Cardiac fibroblast (primary cell): ENCODE measurements at regions not wholly inside any gene's neighbourhood (a gene's known extent, or its start where the extent isn't known, plus 50 kb on each side); places are given as distances from the start of the nearest gene placed in this dataset.

ENCODE experiments used
- DNase-seq, 2 donors: peaks; one replicate each; pipeline versions ENCODE4 v3.0.0 to v3.0.0-alpha.2; 2010; ENCODE audit warnings: low read depth in 2 of 2
- H3K4me3 ChIP-seq, 2 donors: replicated peaks in 1 of 2; 1 replicate in 1 of 2; 2 replicates in 1 of 2; pipeline ENCODE4 v1.5.1; 2011; ENCODE audit warnings: low read depth in 2 of 2, low read length in 2 of 2, mild to moderate bottlenecking in 2 of 2, moderate library complexity in 1 of 2
- CTCF ChIP-seq: IDR thresholded peaks from one replicate; pipeline ENCODE4 v1.5.1; 2011; ENCODE audit warnings: low read depth, mild to moderate bottlenecking, low read length, inconsistent platforms

DNA sequence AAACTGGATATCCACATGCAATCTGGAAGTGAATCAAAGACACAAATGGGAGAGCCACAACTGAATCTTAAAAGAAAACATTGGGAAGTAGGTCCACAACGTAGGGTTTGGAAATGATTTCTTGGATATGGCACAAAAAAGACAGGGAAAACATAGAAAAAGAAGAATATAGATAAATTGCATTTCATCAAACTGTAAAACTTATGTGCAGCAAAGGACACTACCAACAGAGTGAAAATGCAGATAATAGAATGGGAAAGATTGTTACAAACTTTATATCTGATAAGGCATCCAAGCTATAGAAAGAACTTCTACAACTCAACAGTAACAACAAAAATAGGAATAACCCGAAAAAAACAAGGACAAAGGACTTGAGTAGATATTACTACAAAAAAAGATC is 89.6 kb downstream of the ZNF280B start:
- DNase-seq = no peak
- no peak overlapping the region for H3K4me3 ChIP-seq
- TF ChIP-seq CTCF = no peak

DNA sequence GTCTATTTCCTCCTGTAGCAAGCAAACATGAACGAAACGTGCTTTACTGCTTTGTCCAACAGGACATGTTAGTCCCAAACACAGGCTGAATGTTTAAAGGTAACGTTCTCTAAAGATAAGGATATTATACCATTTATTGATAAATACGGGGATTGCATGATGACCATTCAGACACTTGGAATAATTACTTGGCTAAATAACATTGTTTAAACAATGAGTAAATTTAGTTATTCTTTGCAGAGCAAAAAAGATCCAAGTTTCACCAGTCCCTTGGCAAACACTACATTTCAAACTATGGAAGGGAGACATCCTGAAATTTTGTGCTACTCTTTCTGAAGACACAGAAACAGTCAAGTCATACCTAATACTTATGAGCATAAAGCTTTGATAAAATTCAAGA is 88.0 kb downstream of the ZNF280B start:
- TF ChIP-seq CTCF = no peak
- H3K4me3 ChIP-seq = no peak overlapping the region
- no peak for DNase-seq

GRCh38 chr22:22421392-22421791 is 87.2 kb downstream of the ZNF280B start:
- TF ChIP-seq CTCF = no peak
- no peak overlapping the region for H3K4me3 ChIP-seq
- no peak for DNase-seq

DNA sequence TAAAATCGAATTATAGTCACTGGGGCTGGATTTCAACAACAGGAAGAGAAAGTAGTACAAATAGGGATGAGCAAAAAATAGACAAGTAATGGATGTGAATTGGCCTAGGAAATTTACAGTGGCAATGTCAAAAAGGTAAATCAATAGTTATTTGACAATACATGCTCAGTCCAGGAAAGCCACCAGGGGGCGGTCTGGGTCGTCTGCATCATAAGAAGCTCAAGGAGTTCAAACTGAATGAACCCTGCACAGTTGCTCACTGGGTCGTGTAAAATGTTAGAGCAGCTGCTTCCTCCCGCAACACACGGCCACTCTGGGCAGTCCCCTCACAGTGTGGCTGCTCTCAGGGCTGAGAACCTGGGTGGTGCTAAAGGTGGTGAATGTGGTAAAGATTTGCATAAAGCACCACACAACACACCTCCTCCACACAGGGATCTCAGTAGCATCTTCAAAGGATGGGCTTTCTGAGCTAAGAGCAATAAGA is 85.9 kb downstream of the ZNF280B start:
- peak; percentile 69 to 77 for DNase-seq

DNA sequence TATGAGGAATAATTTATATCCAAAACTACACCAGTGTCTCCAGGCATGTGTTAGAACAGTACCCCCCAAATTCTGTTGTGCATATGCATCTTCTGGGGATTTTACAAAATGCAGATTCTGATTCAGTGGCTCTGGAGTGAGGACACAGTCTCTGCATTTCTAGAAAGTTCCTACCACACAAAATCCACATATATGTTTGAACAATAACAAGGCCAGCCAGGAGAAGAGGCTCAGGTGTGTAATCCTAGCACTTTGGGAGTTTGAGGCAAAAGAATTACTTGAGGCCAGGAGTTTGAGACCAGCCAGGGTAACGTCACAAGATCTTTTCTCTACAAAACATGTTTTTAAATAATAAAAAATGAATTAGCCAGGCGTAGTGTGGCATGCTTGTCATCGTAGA is 84.9 kb downstream of the ZNF280B start:
- H3K4me3 ChIP-seq = no peak overlapping the region
- TF ChIP-seq CTCF = no peak
- DNase-seq = no peak

More for the DNA sequence above, 85.9 kb downstream of the ZNF280B start:
- peak; percentile 93 for TF ChIP-seq CTCF
- H3K4me3 ChIP-seq = no peak overlapping the region

GRCh38 chr22:22424210-22424800 is 84.2 kb downstream of the ZNF280B start:
- no peak for TF ChIP-seq CTCF
- DNase-seq = no peak
- no peak overlapping the region for H3K4me3 ChIP-seq

DNA sequence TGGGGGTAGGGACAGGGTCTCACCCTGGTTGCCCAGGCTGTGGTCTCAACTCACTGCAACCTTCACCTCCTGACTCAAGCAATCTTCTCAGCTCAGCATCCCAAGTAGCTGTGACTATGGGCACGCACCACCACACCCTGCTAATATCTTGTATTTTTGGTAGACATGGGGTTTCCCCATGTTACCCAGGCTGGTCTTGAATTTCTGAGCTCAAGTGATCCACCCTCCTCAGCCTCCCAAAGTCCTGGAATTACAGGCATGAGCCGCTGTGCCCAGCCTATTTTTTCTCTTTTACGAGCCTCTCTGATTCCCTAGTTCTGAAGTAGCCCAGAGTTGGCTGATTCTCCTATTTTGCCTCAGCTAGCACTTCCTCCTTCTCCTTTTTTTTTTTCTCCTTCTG is 83.6 kb downstream of the ZNF280B start:
- no peak for DNase-seq
- no peak overlapping the region for H3K4me3 ChIP-seq
- no peak for TF ChIP-seq CTCF
